B cell (primary cell): ENCODE measurements at regions not wholly inside any gene's neighbourhood (a gene's known extent, or its start where the extent isn't known, plus 50 kb on each side); places are given as distances from the start of the nearest gene placed in this dataset.

Experiments
- ATAC-seq: fragments of 200-7000 bp; cut with Tn5 transposase; one replicate; pipeline ENCODE4 v1.10.0; 2021; ENCODE audit warnings: low read depth, mild to moderate bottlenecking, moderate number of reproducible peaks, moderate library complexity
- CTCF ChIA-PET: fragments of 350-600 bp; sonication (Branson Sonifier 250); formaldehyde crosslinking; loops from one replicate; lab custom pipeline; 2021; ENCODE audit warnings: antibody characterized with exemption, inconsistent platforms; lab: Charles Lee
- POLR2A ChIA-PET: fragments of 350-600 bp; sonication (Branson Sonifier 250); formaldehyde crosslinking; loops from one replicate; lab custom pipeline; 2021; ENCODE audit warnings: antibody characterized with exemption; lab: Charles Lee
- DNase-seq: peaks from one replicate; pipeline ENCODE4 v3.0.0; 2013
- H2AFZ ChIP-seq: 2 replicates; pipeline ENCODE4 v1.6.1; 2012; ENCODE audit warnings: mild to moderate bottlenecking, low read depth, low read length; ENCODE audit not compliant: insufficient read depth, poor library complexity, severe bottlenecking
- H3K27ac ChIP-seq, 2 donors: 1 replicate in 1 of 2; 2 replicates in 1 of 2; pipeline ENCODE4 v1.5.1; 2012 to 2013; ENCODE audit warnings: low read length in 2 of 2, mild to moderate bottlenecking in 2 of 2, moderate library complexity in 1 of 2
- H3K27me3 ChIP-seq, 4 experiments: fragments of 200-600 bp in 1 of 4; sonication (generic) in 1 of 4; replicated peaks in 1 of 4; 1 replicate in 2 of 4; 2 replicates in 2 of 4; pipeline versions ENCODE4 v1.6.1 to v1.7.0; 2013 to 2016; ENCODE audit warnings: low read length in 3 of 4, mild to moderate bottlenecking in 2 of 4, mixed read lengths in 1 of 4, moderate library complexity in 1 of 4; ENCODE audit not compliant: insufficient read depth in 4 of 4, control insufficient read depth in 3 of 4; ENCODE audit errors: control extremely low read depth in 1 of 4
- H3K36me3 ChIP-seq, 2 experiments: replicated peaks in 1 of 2; 1 replicate in 1 of 2; 2 replicates in 1 of 2; pipeline versions ENCODE4 v1.6.1 to v1.7.1; 2013; ENCODE audit warnings: low read length in 1 of 2; ENCODE audit not compliant: insufficient read depth in 2 of 2, control insufficient read depth in 1 of 2; ENCODE audit errors: control extremely low read depth in 1 of 2, extremely low read depth in 1 of 2
- H3K4me1 ChIP-seq, 2 donors: fragments of 200-600 bp in 1 of 2; sonication (generic) in 1 of 2; 1 replicate in 1 of 2; 2 replicates in 1 of 2; pipeline versions ENCODE4 v1.5.1 to v1.6.1; 2013 to 2017; ENCODE audit warnings: low read length in 2 of 2; ENCODE audit not compliant: control insufficient read depth in 2 of 2, insufficient read depth in 2 of 2
- H3K4me2 ChIP-seq: replicated peaks from 2 replicates; pipeline ENCODE3; 2012; ENCODE audit warnings: mild to moderate bottlenecking, low read depth, low read length; ENCODE audit not compliant: poor library complexity, severe bottlenecking
- H3K4me3 ChIP-seq, 5 experiments: fragments of 200-600 bp in 1 of 5; sonication (generic) in 1 of 5; 1 replicate in 3 of 5; 2 replicates in 2 of 5; pipeline versions ENCODE4 v1.5.1 to v1.7.0; 2011 to 2016; ENCODE audit warnings: low read length in 4 of 5, mild to moderate bottlenecking in 4 of 5, low read depth in 2 of 5, control low read depth in 1 of 5, moderate library complexity in 1 of 5; ENCODE audit not compliant: insufficient read depth in 1 of 5; ENCODE audit errors: control extremely low read depth in 1 of 5, extremely low read depth in 1 of 5
- H3K79me2 ChIP-seq: fragments of 200-600 bp; sonication (generic); one replicate; pipeline ENCODE4 v1.6.0; 2016; ENCODE audit warnings: low read length; ENCODE audit not compliant: control insufficient read depth, insufficient read depth
- H3K9ac ChIP-seq: fragments of 200-600 bp; sonication (generic); 2 replicates; pipeline ENCODE4 v1.6.1; 2017; ENCODE audit warnings: mild to moderate bottlenecking, low read length, moderate library complexity
- H3K9me3 ChIP-seq, 3 donors: one replicate each; pipeline versions ENCODE4 v1.6.1 to v1.7.1; 2013; ENCODE audit warnings: low read length in 2 of 3; ENCODE audit not compliant: control insufficient read depth in 2 of 3, insufficient read depth in 1 of 3; ENCODE audit errors: control extremely low read depth in 1 of 3
- H4K20me1 ChIP-seq: 2 replicates; pipeline ENCODE4 v1.6.0; 2012; ENCODE audit warnings: mild to moderate bottlenecking, low read length; ENCODE audit not compliant: insufficient read depth, control insufficient read depth, poor library complexity, severe bottlenecking
- H3K27ac Mint-ChIP-seq: one replicate; pipeline ENCODE4 v1.8.0; 2021; ENCODE audit warnings: mixed read lengths
- H3K27me3 Mint-ChIP-seq: one replicate; pipeline ENCODE4 v1.8.0; 2021; ENCODE audit warnings: mixed read lengths
- H3K4me1 Mint-ChIP-seq: one replicate; pipeline ENCODE4 v1.8.0; 2021; ENCODE audit warnings: mixed read lengths
- H3K4me3 Mint-ChIP-seq: one replicate; pipeline ENCODE4 v1.8.0; 2021; ENCODE audit warnings: mixed read lengths
- H3K9me3 Mint-ChIP-seq: one replicate; pipeline ENCODE4 v1.8.0; 2022; ENCODE audit warnings: mixed read lengths; ENCODE audit not compliant: insufficient read depth
- CTCF ChIP-seq: fragments of 200-600 bp; IDR thresholded peaks from one replicate; pipeline ENCODE4 v1.8.0; 2022; ENCODE audit warnings: antibody characterized with exemption, mild to moderate bottlenecking
- EZH2 ChIP-seq: IDR thresholded peaks from 2 replicates; pipeline ENCODE4 v1.6.1; 2012; ENCODE audit warnings: borderline replicate concordance, low read depth, mild to moderate bottlenecking, moderate library complexity, low read length; ENCODE audit not compliant: insufficient read depth, poor library complexity, severe bottlenecking
- WGBS: methylation state at CpG from one replicate; pipeline ENCODE4 v1.1.5; 2013; ENCODE audit warnings: missing lambda C conversion rate; ENCODE audit not compliant: insufficient coverage; 5-methylcytosine and 5-hydroxymethylcytosine counted together
- intact Hi-C: fragments of 100-400 bp; cut with micrococcal nuclease; formaldehyde crosslinking; loops from one replicate; pipeline ENCODE4 v1.10.0; 2022

DNA sequence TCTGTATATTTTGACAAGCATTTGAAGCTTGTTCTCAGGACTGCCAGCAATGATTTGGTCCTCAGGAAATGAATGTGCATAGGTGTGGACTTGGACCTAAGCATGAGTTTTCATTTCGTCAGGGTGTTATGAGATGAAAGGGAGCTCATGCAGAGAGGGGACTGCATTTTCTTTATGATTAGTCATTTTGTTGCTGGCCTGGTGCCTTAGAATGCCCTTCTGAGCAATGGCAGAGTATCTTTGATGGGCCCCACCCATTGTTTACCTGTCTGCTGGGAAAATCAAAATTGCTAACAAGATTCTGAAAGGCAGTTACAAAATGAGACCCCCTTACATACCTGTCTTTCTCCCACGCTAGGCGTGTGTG, 51.5 kb upstream of the MTHFD1L start:
- Histone ChIP-seq H3K9me3 (no peaks in the 10 kb centered on the region), H3K4me3 (no peak overlapping the region), H3K79me2 (peaks cover 8% of the 10 kb centered on the region), H3K4me2 (no peak overlapping the region), H2AFZ (no peak overlapping the region), H4K20me1 (peaks cover 16% of the 10 kb centered on the region), H3K9ac (no peak overlapping the region), H3K27ac (peak overlapping the region; percentile 45 to 85), H3K27me3 (no peaks in the 10 kb centered on the region), H3K36me3 (peaks cover 16 to 58% of the 10 kb centered on the region in 2 experiments), H3K4me1 (peaks cover 0 to 9% of the 10 kb centered on the region in 2 donors)
- TF ChIP-seq CTCF (no peak), EZH2 (no peak)
- POLR2A ChIA-PET: interaction anchor here (0.8 kb wide), 1 partner anchor 177 kb away, joined by 4 read pairs; no protein-coding TSS in a partner anchor
- Mint-ChIP-seq H3K4me1 (peaks cover 34% of the 10 kb centered on the region), H3K4me3 (peak overlapping the region; percentile 73), H3K9me3 (no peaks in the 10 kb centered on the region), H3K27ac (peak overlapping the region; percentile 95), H3K27me3 (no peaks in the 10 kb centered on the region)
- DNase-seq (no peak), ATAC-seq (peak; percentile 7)
- CTCF ChIA-PET: interaction anchor here (0.6 to 20.9 kb wide), 12 partner anchors 11 to 733 kb away, joined by 3 to 378 read pairs (median 4); no protein-coding TSS in a partner anchor
- WGBS: 33% methylated on average over 1 of the region's 3 CpGs
- intact Hi-C loops: loop anchor here (1.0 to 10.0 kb wide), 3 partner anchors 72 to 215 kb away; partner anchors contain the start of gene PLEKHG1
